ENCODE measurements at regions not wholly inside any gene's neighbourhood (a gene's known extent, or its start where the extent isn't known, plus 50 kb on each side); places are given as distances from the start of the nearest gene placed in this dataset.

GRCh38 chr20:48178633-48179032 lies 393.4 kb upstream of the SULF2 start:
- TF ChIP-seq ZFX (IDR thresholded peaks at IDR 0.05) (no peak), CTCF (conservative IDR thresholded peaks at IDR 0.05) (no peak)
- H3K27ac ChIP-seq: no peak overlapping the region

GRCh38 chr20:48177058-48177457 lies 391.8 kb upstream of the SULF2 start:
- TF ChIP-seq CTCF (conservative IDR thresholded peaks at IDR 0.05): no peak
- no peak for TF ChIP-seq ZFX (IDR thresholded peaks at IDR 0.05)
- no peak overlapping the region for H3K27ac ChIP-seq

- H3K27ac ChIP-seq: no peak overlapping the region
- TF ChIP-seq ZFX (IDR thresholded peaks at IDR 0.05) (no peak), CTCF (conservative IDR thresholded peaks at IDR 0.05) (no peak)
Measured at GRCh38 chr20:48176139-48176538, 390.9 kb upstream of the SULF2 start.

GRCh38 chr20:48175261-48175660 lies 390.0 kb upstream of the SULF2 start:
- TF ChIP-seq ZFX (IDR thresholded peaks at IDR 0.05): no peak
- TF ChIP-seq CTCF (conservative IDR thresholded peaks at IDR 0.05): no peak

GRCh38 chr20:48172357-48172702 lies 387.0 kb upstream of the SULF2 start:
- no peak overlapping the region for H3K27ac ChIP-seq
- TF ChIP-seq CTCF (conservative IDR thresholded peaks at IDR 0.05) (no peak), ZFX (IDR thresholded peaks at IDR 0.05) (no peak)

More at GRCh38 chr20:48175261-48175660, 390.0 kb upstream of the SULF2 start:
- no peak overlapping the region for H3K27ac ChIP-seq

GRCh38 chr20:48171626-48172356 lies 386.5 kb upstream of the SULF2 start:
- no peak overlapping the region for H3K27ac ChIP-seq
- TF ChIP-seq CTCF (conservative IDR thresholded peaks at IDR 0.05) (no peak), ZFX (IDR thresholded peaks at IDR 0.05) (no peak)

GRCh38 chr20:48171071-48171470 lies 385.8 kb upstream of the SULF2 start:
- H3K27ac ChIP-seq: no peak overlapping the region
- TF ChIP-seq CTCF (conservative IDR thresholded peaks at IDR 0.05) (no peak), ZFX (IDR thresholded peaks at IDR 0.05) (no peak)

Measured in C4-2B (cell line).